ENCODE measurements at regions not wholly inside any gene's neighbourhood (a gene's known extent, or its start where the extent isn't known, plus 50 kb on each side); places are given as distances from the start of the nearest gene placed in this dataset.

- peaks cover 0 to 3% of the 10 kb centered on the region in 2 donors for H3K4me1 ChIP-seq
- no peak for TF ChIP-seq POLR2A (IDR thresholded peaks at IDR 0.05)
- no peak for TF ChIP-seq CTCF (IDR thresholded peaks at IDR 0.05)
- no peak for TF ChIP-seq POLR2AphosphoS5 (IDR thresholded peaks at IDR 0.05)
- no peaks in the 10 kb centered on the region for H3K27me3 ChIP-seq
- H3K9me3 ChIP-seq = no peaks in the 10 kb centered on the region
- intact Hi-C loops (cut with DNase I; ENCODE audit: low total_unique reads) = loop anchor here (5.0 kb wide), 1 partner anchor 239 kb away; no protein-coding TSS in a partner anchor
- H3K36me3 ChIP-seq = no peaks in the 10 kb centered on the region
- no peak overlapping the region for H3K27ac ChIP-seq
- no peak overlapping the region for H3K4me3 ChIP-seq
- no peak for DNase-seq (ENCODE audit: low spot score in 2 of 2)
Observed at GRCh38 chr4:169807934-169808509, 50.3 kb upstream of the HPF1 start.

Measured in breast epithelium (tissue), 4 donors.